Fibroblast of lung (primary cell): ENCODE measurements at regions not wholly inside any gene's neighbourhood (a gene's known extent, or its start where the extent isn't known, plus 50 kb on each side); places are given as distances from the start of the nearest gene placed in this dataset.

Experiments used
- EZH2 ChIP-seq: IDR thresholded peaks from 2 replicates; pipeline ENCODE4 v1.5.1; 2012; ENCODE audit warnings: low read length, control low read depth, mild to moderate bottlenecking; ENCODE audit errors: missing control alignments
- TF ChIP-seq, protein P1 (sequence below), 2 donors: IDR thresholded peaks in 1 of 2; conservative IDR thresholded peaks in 1 of 2; 1 replicate in 1 of 2; 2 replicates in 1 of 2; pipeline ENCODE4 v1.5.1; 2011 to 2012; ENCODE audit warnings: low read length in 2 of 2, control low read depth in 1 of 2, inconsistent platforms in 1 of 2, low read depth in 1 of 2, mild to moderate bottlenecking in 1 of 2

DNA sequence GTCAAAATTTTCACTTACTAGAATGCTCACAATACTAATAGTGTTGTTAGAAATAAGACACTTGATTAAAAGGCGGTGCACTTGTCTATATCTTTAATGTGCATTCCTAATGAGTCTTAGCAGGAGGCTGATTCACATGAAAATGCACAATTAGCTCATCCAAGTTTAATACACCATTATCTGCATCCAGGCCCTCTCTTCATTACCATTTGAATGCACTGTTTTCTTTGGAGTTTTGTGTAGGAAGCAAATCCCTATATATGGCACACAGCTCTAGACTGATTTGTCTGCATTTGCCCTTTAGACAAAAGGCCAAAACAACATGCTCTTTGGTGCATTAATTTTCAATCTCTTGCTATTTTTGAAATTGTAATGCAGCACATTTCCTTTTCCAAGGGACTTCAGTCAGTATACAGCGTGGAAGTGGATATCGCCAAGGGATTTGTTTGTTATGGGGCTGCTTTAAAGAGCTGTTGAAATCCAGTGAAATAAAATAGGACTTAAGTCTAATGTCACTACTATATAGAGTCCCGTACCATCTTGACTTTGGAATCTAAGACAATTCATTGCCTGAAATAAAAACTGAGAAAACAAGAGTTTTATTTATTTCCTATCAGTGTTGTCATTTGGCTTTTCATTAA lies 257.6 kb upstream of the CPHXL start:
- TF ChIP-seq, protein P1, sequence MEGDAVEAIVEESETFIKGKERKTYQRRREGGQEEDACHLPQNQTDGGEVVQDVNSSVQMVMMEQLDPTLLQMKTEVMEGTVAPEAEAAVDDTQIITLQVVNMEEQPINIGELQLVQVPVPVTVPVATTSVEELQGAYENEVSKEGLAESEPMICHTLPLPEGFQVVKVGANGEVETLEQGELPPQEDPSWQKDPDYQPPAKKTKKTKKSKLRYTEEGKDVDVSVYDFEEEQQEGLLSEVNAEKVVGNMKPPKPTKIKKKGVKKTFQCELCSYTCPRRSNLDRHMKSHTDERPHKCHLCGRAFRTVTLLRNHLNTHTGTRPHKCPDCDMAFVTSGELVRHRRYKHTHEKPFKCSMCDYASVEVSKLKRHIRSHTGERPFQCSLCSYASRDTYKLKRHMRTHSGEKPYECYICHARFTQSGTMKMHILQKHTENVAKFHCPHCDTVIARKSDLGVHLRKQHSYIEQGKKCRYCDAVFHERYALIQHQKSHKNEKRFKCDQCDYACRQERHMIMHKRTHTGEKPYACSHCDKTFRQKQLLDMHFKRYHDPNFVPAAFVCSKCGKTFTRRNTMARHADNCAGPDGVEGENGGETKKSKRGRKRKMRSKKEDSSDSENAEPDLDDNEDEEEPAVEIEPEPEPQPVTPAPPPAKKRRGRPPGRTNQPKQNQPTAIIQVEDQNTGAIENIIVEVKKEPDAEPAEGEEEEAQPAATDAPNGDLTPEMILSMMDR (conservative IDR thresholded peaks at IDR 0.05 in 1 of 2, IDR thresholded peaks at IDR 0.05 in 1 of 2; ENCODE audit: low read depth in 1 of 2, low read length in 2 of 2): no peak
- TF ChIP-seq EZH2: no peak
